ENCODE measurements at regions not wholly inside any gene's neighbourhood (a gene's known extent, or its start where the extent isn't known, plus 50 kb on each side); places are given as distances from the start of the nearest gene placed in this dataset.
"Not testable (repeated sequence)": the region's sequence is repeated elsewhere in the genome, so short reads cannot be mapped to it uniquely, and the experiment has no call there.

- not testable (repeated sequence) for TF ChIP-seq CTCF, POLR2A (IDR thresholded peaks at IDR 0.05)
Measured at GRCh38 chr4:22630161-22630975, 62.4 kb upstream of the GBA3 start.
